Muscle of leg (tissue), 3 donors: ENCODE measurements at regions not wholly inside any gene's neighbourhood (a gene's known extent, or its start where the extent isn't known, plus 50 kb on each side); places are given as distances from the start of the nearest gene placed in this dataset.

Source experiments
- DNase-seq: peaks from one replicate; pipeline ENCODE4 v3.0.0; 2013
- H3K27ac ChIP-seq: one replicate; pipeline ENCODE4 v1.5.1; 2013; ENCODE audit warnings: mild to moderate bottlenecking, low read length, control low read depth
- H3K27me3 ChIP-seq: one replicate; pipeline ENCODE4 v1.6.1; 2013; ENCODE audit warnings: low read length; ENCODE audit not compliant: control insufficient read depth, insufficient read depth
- H3K36me3 ChIP-seq: one replicate; pipeline ENCODE4 v1.6.1; 2013; ENCODE audit warnings: low read length; ENCODE audit not compliant: control insufficient read depth, insufficient read depth
- H3K4me1 ChIP-seq: one replicate; pipeline ENCODE4 v1.6.1; 2013; ENCODE audit warnings: low read length; ENCODE audit not compliant: control insufficient read depth, insufficient read depth
- H3K4me3 ChIP-seq: one replicate; pipeline ENCODE4 v1.5.1; 2013; ENCODE audit warnings: low read length, control low read depth
- H3K9me3 ChIP-seq: replicated peaks from 2 replicates; pipeline ENCODE4 v1.6.1; 2013; ENCODE audit warnings: low read depth, low read length; ENCODE audit not compliant: control insufficient read depth
- whole genome bisulfite sequencing: methylation state at CpG from one replicate; pipeline ENCODE4 v1.1.5; 2013; ENCODE audit warnings: missing lambda C conversion rate; ENCODE audit not compliant: insufficient coverage; 5-methylcytosine and 5-hydroxymethylcytosine counted together

- H3K27me3 ChIP-seq, result no peaks in the 10 kb centered on the region
- WGBS, result 78% methylated on average over 1 of the region's 2 CpGs
- no peaks in the 10 kb centered on the region for H3K36me3 ChIP-seq
- no peak overlapping the region for H3K4me3 ChIP-seq
- no peak for DNase-seq
- H3K9me3 ChIP-seq, result no peaks in the 10 kb centered on the region
- no peak overlapping the region for H3K27ac ChIP-seq
- H3K4me1 ChIP-seq, result no peaks in the 10 kb centered on the region
These were observed 394.4 kb downstream of the PCNX1 start for GRCh38 chr14:71301611-71302010.

GRCh38 chr14:71304690-71305089 lies 397.4 kb downstream of the PCNX1 start:
- 78% methylated on average over 6 of the region's 6 CpGs for WGBS
- Histone ChIP-seq H3K27me3 (no peaks in the 10 kb centered on the region), H3K36me3 (no peaks in the 10 kb centered on the region), H3K4me1 (no peaks in the 10 kb centered on the region), H3K9me3 (no peaks in the 10 kb centered on the region), H3K27ac (no peak overlapping the region), H3K4me3 (no peak overlapping the region)
- no peak for DNase-seq

- DNase-seq, result no peak
- no peak overlapping the region for H3K27ac ChIP-seq
- H3K36me3 ChIP-seq, result no peaks in the 10 kb centered on the region
- H3K9me3 ChIP-seq, result no peaks in the 10 kb centered on the region
- H3K27me3 ChIP-seq, result no peaks in the 10 kb centered on the region
- H3K4me1 ChIP-seq, result no peaks in the 10 kb centered on the region
- no CpG with 5 or more reads among the region's 1 CpG for WGBS
- no peak overlapping the region for H3K4me3 ChIP-seq
These were observed 401.4 kb downstream of the PCNX1 start for GRCh38 chr14:71308671-71309070.

- Histone ChIP-seq H3K36me3 (no peaks in the 10 kb centered on the region), H3K9me3 (no peaks in the 10 kb centered on the region), H3K4me3 (no peak overlapping the region), H3K4me1 (no peaks in the 10 kb centered on the region), H3K27ac (no peak overlapping the region), H3K27me3 (no peaks in the 10 kb centered on the region)
- WGBS, result 100% methylated on average over 1 of the region's 2 CpGs
- DNase-seq, result no peak
These were observed 402.5 kb downstream of the PCNX1 start for GRCh38 chr14:71309756-71310155.

DNA sequence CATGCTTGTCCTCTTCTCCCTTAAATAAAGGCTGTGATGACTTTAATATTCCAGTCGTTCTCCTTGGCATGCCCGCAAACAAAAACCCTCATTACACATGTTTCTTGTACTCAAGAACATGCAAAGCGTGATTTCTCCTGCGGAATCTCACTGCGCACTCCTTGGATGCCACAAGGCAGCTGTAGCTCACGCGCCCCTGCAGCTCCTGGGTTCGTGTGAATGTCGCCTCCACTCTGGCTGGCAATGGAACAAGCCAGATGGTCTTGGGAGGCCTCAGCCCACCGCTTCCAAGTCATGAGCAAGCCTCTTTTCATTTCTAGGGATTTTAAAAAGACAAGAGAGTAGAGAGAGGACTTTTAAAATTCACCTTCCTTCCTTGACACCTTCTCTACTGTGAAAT lies 403.8 kb downstream of the PCNX1 start:
- Histone ChIP-seq H3K27me3 (no peaks in the 10 kb centered on the region), H3K9me3 (no peaks in the 10 kb centered on the region), H3K27ac (no peak overlapping the region), H3K36me3 (no peaks in the 10 kb centered on the region), H3K4me1 (no peaks in the 10 kb centered on the region), H3K4me3 (no peak overlapping the region)
- peak; percentile 32 for DNase-seq
- WGBS, result 64% methylated on average over 6 of the region's 10 CpGs

- no peak for DNase-seq
- peaks cover 3% of the 10 kb centered on the region for H3K4me1 ChIP-seq
- no peaks in the 10 kb centered on the region for H3K36me3 ChIP-seq
- 90% methylated on average over 2 of the region's 2 CpGs for WGBS
- no peak overlapping the region for H3K27ac ChIP-seq
- no peak overlapping the region for H3K4me3 ChIP-seq
- H3K9me3 ChIP-seq, result no peaks in the 10 kb centered on the region
- H3K27me3 ChIP-seq, result no peaks in the 10 kb centered on the region
These were observed 407.5 kb downstream of the PCNX1 start for GRCh38 chr14:71314717-71315116.

- H3K4me3 ChIP-seq, result no peak overlapping the region
- DNase-seq, result no peak
- no CpG with 5 or more reads among the region's 4 CpGs for WGBS
- peak overlapping the region; percentile 3 for H3K27ac ChIP-seq
- H3K36me3 ChIP-seq, result no peaks in the 10 kb centered on the region
- H3K4me1 ChIP-seq, result peaks cover 12% of the 10 kb centered on the region
- H3K27me3 ChIP-seq, result peaks cover 5% of the 10 kb centered on the region
- no peaks in the 10 kb centered on the region for H3K9me3 ChIP-seq
These were observed 410.3 kb downstream of the PCNX1 start for GRCh38 chr14:71317385-71318096.

DNA sequence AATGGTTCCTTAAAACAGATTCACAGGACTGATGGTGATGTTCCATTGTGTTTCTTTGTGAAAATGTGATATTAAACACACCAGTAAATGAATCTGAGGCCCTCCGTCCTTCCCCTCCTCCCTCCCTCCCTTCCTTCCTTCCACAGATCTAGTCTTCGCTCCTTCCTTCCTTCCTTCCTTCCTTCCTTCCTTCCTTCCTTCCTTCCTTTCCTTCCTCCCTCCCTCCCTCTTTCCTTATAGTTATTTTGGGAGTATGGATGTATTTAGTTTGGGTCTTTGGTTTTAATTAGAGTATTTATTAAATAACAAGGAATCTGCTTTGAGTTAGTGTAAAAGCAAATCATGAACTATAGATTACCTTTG lies 410.8 kb downstream of the PCNX1 start:
- no peak for DNase-seq
- Histone ChIP-seq H3K4me1 (peaks cover 12% of the 10 kb centered on the region), H3K4me3 (no peak overlapping the region), H3K27me3 (peaks cover 5% of the 10 kb centered on the region), H3K27ac (no peak overlapping the region), H3K36me3 (no peaks in the 10 kb centered on the region), H3K9me3 (no peaks in the 10 kb centered on the region)
- WGBS, result no CpG with 5 or more reads among the region's 2 CpGs

- H3K9me3 ChIP-seq, result no peaks in the 10 kb centered on the region
- H3K4me1 ChIP-seq, result peaks cover 12% of the 10 kb centered on the region
- peak; percentile 64 for DNase-seq
- 12% methylated on average over 4 of the region's 5 CpGs for WGBS
- H3K27me3 ChIP-seq, result peaks cover 5% of the 10 kb centered on the region
- H3K27ac ChIP-seq, result peak overlapping the region; percentile 16
- no peaks in the 10 kb centered on the region for H3K36me3 ChIP-seq
- H3K4me3 ChIP-seq, result peak overlapping the region; percentile 83
These were observed 412.4 kb downstream of the PCNX1 start for GRCh38 chr14:71319666-71320065.

GRCh38 chr14:71320107-71320733 lies 413.0 kb downstream of the PCNX1 start, which contains the start of gene SIPA1L1:
Gene SIPA1L1, plus strand, starts transcription at chr14:71320476.
- Histone ChIP-seq H3K9me3 (no peaks in the 10 kb centered on the region), H3K27me3 (peaks cover 5% of the 10 kb centered on the region), H3K4me1 (peaks cover 12% of the 10 kb centered on the region), H3K36me3 (no peaks in the 10 kb centered on the region), H3K4me3 (peak within 1 kb of the TSS; percentile 83), H3K27ac (peak within 1 kb of the TSS; percentile 91)
- DNase-seq, result peak; percentile 100
- WGBS, result under 1% methylated on average over 48 of the region's 52 CpGs
